Cardiac muscle cell (in vitro differentiated cells and primary cell): ENCODE measurements at regions not wholly inside any gene's neighbourhood (a gene's known extent, or its start where the extent isn't known, plus 50 kb on each side); places are given as distances from the start of the nearest gene placed in this dataset.
"Not testable (repeated sequence)": the region's sequence is repeated elsewhere in the genome, so short reads cannot be mapped to it uniquely, and the experiment has no call there.

ENCODE experiments used
- DNase-seq, 2 donors: peaks; one replicate each; pipeline versions ENCODE4 v3.0.0 to v3.0.0-alpha.2; 2010 to 2017; ENCODE audit warnings: low read depth in 1 of 2, low spot score in 1 of 2
- H3K27ac ChIP-seq: fragments of 200-600 bp; sonication (generic); 2 replicates; pipeline ENCODE4 v1.5.1; 2016
- H3K27me3 ChIP-seq: fragments of 200-600 bp; sonication (generic); 2 replicates; pipeline ENCODE4 v1.6.0; 2016; ENCODE audit warnings: control low read depth
- H3K36me3 ChIP-seq: fragments of 200-600 bp; sonication (generic); 2 replicates; pipeline ENCODE4 v1.5.1; 2016; ENCODE audit warnings: control low read depth
- H3K4me1 ChIP-seq: fragments of 200-600 bp; sonication (generic); 2 replicates; pipeline ENCODE4 v1.8.1; 2017; ENCODE audit warnings: low read depth, mild to moderate bottlenecking, mixed run types
- H3K4me3 ChIP-seq: fragments of 200-600 bp; sonication (generic); 2 replicates; pipeline ENCODE4 v1.5.1; 2016; ENCODE audit warnings: mild to moderate bottlenecking
- H3K9me3 ChIP-seq: fragments of 200-600 bp; sonication (generic); 2 replicates; pipeline ENCODE4 v1.5.1; 2017; ENCODE audit warnings: low read depth, mild to moderate bottlenecking, control low read depth
- TF ChIP-seq, protein P1 (sequence below): IDR thresholded peaks from 2 replicates; pipeline ENCODE4 v1.5.1; 2012; ENCODE audit warnings: low read depth, mild to moderate bottlenecking, low read length

DNA sequence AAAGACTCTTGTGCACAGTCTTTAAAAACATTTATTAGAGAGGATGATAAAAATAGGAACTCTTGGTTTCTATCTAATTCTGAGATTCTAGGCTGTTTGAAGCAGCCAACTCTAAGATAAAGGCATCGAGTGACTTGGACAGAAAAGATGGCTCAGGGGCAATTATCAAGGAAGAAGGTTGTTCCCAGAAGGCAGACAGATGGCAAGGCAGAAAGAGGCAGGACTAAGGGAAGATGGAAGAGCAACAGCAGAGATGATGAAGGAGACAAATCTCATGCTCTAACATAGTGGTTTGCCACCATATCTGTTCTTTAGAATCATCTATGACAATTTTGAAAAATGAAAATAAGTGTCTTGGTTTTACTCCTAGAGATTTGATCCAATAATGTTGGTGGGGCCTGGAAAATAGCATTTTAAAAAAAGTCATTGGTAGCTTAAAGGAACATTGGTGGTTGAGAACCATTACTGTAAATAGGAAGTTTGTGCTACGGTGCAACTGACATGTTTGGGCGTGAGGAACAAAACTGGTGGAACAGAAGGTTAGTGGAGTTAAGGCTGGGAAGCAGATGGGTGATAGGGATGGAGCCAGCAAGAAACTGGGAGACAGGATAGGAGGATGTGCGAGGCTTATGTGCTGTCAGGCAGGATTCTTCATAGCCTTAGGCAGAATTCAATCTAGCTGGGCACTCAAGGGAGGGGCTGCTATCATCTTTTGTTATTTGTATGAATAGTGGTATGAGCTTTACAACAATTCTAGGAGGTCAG is 751.1 kb downstream of the DHX35 start:
- DNase-seq, result no peak
- Histone ChIP-seq H3K36me3 (no peaks in the 10 kb centered on the region), H3K4me1 (no peaks in the 10 kb centered on the region), H3K27me3 (no peaks in the 10 kb centered on the region), H3K4me3 (no peak overlapping the region), H3K27ac (no peak overlapping the region), H3K9me3 (no peaks in the 10 kb centered on the region)
- TF ChIP-seq, protein P1, sequence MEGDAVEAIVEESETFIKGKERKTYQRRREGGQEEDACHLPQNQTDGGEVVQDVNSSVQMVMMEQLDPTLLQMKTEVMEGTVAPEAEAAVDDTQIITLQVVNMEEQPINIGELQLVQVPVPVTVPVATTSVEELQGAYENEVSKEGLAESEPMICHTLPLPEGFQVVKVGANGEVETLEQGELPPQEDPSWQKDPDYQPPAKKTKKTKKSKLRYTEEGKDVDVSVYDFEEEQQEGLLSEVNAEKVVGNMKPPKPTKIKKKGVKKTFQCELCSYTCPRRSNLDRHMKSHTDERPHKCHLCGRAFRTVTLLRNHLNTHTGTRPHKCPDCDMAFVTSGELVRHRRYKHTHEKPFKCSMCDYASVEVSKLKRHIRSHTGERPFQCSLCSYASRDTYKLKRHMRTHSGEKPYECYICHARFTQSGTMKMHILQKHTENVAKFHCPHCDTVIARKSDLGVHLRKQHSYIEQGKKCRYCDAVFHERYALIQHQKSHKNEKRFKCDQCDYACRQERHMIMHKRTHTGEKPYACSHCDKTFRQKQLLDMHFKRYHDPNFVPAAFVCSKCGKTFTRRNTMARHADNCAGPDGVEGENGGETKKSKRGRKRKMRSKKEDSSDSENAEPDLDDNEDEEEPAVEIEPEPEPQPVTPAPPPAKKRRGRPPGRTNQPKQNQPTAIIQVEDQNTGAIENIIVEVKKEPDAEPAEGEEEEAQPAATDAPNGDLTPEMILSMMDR, result no peak

GRCh38 chr20:39706184-39706663 is 744.1 kb downstream of the DHX35 start:
- H3K4me3 ChIP-seq, result no peak overlapping the region
- H3K4me1 ChIP-seq, result no peaks in the 10 kb centered on the region
- no peaks in the 10 kb centered on the region for H3K36me3 ChIP-seq
- no peaks in the 10 kb centered on the region for H3K27me3 ChIP-seq
- no peak for DNase-seq
- no peak overlapping the region for H3K27ac ChIP-seq
- TF ChIP-seq, protein P1, result no peak
- no peaks in the 10 kb centered on the region for H3K9me3 ChIP-seq

GRCh38 chr20:39705032-39705431 is 742.9 kb downstream of the DHX35 start:
- Histone ChIP-seq H3K36me3 (no peaks in the 10 kb centered on the region), H3K4me1 (no peaks in the 10 kb centered on the region), H3K27me3 (no peaks in the 10 kb centered on the region), H3K27ac (no peak overlapping the region), H3K9me3 (no peaks in the 10 kb centered on the region), H3K4me3 (no peak overlapping the region)
- TF ChIP-seq, protein P1, result no peak
- no peak for DNase-seq

- not testable (repeated sequence) for H3K9me3 ChIP-seq, H3K27me3 ChIP-seq, H3K4me3 ChIP-seq, H3K4me1 ChIP-seq, DNase-seq, H3K36me3 ChIP-seq, H3K27ac ChIP-seq
These were observed 741.2 kb downstream of the DHX35 start for GRCh38 chr20:39703357-39703756.

GRCh38 chr20:39702701-39703349 is 740.7 kb downstream of the DHX35 start:
- Histone ChIP-seq H3K9me3 (no peaks in the 10 kb centered on the region), H3K4me3 (no peak overlapping the region), H3K27me3 (no peaks in the 10 kb centered on the region), H3K27ac (no peak overlapping the region), H3K4me1 (no peaks in the 10 kb centered on the region), H3K36me3 (no peaks in the 10 kb centered on the region)
- TF ChIP-seq, protein P1, result no peak
- DNase-seq, result no peak

GRCh38 chr20:39700528-39700927 is 738.4 kb downstream of the DHX35 start:
- Histone ChIP-seq H3K27ac (no peak overlapping the region), H3K27me3 (no peaks in the 10 kb centered on the region), H3K4me1 (no peaks in the 10 kb centered on the region), H3K4me3 (no peak overlapping the region), H3K36me3 (no peaks in the 10 kb centered on the region), H3K9me3 (no peaks in the 10 kb centered on the region)
- TF ChIP-seq, protein P1, result no peak
- DNase-seq, result no peak
